ENCODE measurements at regions not wholly inside any gene's neighbourhood (a gene's known extent, or its start where the extent isn't known, plus 50 kb on each side); places are given as distances from the start of the nearest gene placed in this dataset.
"Not testable (repeated sequence)": the region's sequence is repeated elsewhere in the genome, so short reads cannot be mapped to it uniquely, and the experiment has no call there.

DNA sequence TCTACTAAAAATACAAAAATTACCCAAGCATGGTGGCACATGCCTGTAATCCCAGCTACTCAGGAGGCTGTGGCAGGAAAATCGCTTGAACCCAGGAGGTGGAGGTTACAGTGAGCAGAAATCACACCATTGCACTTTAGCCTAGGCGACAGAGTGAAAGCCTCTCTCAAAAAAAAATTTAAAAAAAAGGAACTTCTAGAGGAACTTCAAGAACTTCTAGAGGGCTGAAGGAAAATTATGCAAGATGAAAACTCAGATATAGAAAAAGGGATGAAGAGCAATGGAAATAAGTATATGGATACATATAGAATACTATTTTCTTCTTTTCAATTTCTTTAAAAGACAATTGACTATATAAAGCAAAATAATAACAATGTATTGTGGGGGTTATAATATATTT, 51.2 kb upstream of the PRR5 start:
- DNase-seq: no peak

GRCh38 chr22:44648821-44649565, 53.0 kb upstream of the PRR5 start:
- DNase-seq: no peak

DNA sequence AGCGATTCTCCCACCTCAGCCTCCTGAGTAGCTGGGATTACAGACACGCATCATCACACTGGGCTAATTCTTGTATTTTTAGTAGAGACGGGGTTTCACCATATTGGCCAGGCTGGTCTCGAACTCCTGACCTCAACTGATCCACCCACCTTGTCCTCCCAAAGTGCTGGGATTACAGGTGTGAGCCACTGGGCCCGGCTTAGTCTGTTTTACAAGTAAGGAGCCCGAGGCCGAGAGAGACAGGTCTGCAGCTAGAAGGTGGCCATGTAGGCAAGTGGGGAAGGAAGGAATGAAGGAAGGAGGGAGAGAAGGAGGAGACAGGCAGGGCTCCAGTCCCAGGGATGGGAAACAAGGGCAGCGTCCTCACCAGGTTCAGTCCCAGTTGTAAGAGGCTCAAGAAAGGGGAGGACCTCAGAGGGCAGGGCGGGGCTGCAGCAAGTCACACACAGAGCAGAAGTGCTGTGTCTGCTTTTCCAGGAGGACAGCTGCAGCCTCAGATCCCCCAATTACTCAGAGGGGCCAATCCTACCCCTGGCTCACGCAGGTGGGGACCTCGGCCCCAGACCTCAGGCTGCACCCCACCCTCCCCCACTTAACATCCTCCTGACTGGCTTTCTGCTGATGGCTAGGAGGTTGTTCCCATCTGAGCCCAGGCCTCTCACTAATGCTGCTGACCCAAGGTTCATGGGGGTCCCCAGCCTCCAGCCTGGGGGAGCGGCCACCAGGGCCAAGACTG, 53.8 kb upstream of the PRR5 start:
- DNase-seq: no peak

DNA sequence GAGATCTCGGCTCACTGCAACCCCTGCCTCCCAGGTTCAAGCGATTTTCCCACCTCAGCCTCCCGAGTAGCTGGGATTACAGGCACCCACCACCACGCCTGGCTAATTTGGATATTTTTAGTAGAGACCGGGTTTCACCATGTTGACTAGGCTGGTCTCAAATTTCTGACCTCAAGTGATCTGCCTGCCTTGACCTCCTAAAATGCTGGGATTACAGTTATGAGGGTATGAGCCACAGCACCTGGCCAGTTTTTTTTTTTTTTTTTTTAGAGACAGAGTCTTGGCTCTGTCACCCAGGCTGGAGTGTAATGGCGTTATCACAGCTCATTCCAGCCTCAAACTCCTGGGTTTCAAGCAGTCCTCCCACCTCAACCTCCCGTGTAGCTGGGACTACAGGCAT, 54.9 kb upstream of the PRR5 start:
- DNase-seq: no peak

GRCh38 chr22:44646668-44647067, 55.3 kb upstream of the PRR5 start:
- no peak for DNase-seq

DNA sequence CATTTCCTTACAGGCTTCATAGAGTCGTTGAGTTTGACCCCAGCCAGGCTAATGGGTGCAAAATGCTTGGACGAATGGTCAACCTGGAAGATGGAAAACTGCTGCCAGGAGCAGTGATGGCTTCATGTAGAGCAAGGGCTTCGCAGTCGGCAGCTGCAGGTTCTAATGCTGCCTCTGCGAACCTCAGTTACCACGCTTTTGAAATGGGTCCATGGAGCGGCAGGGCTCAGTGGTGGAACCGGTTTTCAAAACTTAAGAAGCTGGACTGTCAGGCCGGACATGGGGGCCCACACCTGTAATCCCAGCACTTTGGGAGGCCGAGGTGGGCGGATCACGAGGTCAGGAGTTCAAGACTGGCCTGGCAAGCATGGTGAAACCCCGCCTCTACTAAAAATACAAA, 55.9 kb upstream of the PRR5 start:
- no peak for DNase-seq

DNA sequence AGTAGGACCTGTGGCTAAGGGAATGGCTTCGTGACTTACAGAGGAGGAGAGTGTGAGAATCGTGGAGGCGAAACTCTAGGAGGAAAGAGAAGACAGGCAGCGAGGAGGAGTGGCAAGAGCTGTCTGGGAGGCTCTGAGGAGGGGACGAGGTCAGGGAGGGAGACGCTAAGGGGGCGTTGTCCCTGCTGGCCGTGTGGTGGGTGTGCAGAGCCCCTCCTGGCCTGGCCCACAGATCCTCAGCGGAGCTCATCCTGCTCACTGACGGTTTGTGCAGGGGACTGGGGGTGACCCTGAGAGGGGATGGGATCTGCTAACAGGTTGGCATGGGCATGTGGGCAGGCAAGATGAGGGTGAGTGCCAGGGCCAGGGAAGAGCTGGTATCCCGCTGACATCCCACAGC, 56.5 kb upstream of the PRR5 start:
- no peak for DNase-seq

DNA sequence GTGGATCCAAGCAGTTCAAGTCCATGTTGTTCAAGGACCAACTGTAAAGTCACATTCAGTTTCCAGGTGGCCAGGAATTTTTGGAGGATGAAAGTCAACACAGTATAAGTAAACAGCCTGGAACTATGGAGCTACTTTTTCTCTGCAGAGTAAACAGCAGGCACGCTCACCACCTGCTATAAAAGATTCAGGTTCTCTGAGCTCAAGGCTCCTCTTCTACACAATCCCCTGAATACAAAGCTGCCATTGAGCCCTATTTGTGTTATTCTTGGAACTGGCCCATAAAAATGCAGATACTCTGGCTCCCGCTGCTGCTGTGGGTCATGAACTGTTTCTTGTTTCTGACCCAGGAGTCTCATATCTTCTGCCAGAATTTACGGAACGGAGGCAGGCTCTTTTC, 56.9 kb upstream of the PRR5 start:
- DNase-seq: no peak

- DNase-seq: not testable (repeated sequence)
Observed at GRCh38 chr22:44643526-44644101, 58.4 kb upstream of the PRR5 start.

- DNase-seq: no peak
Observed at GRCh38 chr22:44642096-44642644, 59.8 kb upstream of the PRR5 start.

- DNase-seq: no peak
Observed at GRCh38 chr22:44640618-44641155, 61.3 kb upstream of the PRR5 start.

GRCh38 chr22:44639891-44640617, 62.0 kb upstream of the PRR5 start:
- no peak for DNase-seq

- no peak for DNase-seq
Observed at GRCh38 chr22:44638971-44639760, 62.8 kb upstream of the PRR5 start.

DNA sequence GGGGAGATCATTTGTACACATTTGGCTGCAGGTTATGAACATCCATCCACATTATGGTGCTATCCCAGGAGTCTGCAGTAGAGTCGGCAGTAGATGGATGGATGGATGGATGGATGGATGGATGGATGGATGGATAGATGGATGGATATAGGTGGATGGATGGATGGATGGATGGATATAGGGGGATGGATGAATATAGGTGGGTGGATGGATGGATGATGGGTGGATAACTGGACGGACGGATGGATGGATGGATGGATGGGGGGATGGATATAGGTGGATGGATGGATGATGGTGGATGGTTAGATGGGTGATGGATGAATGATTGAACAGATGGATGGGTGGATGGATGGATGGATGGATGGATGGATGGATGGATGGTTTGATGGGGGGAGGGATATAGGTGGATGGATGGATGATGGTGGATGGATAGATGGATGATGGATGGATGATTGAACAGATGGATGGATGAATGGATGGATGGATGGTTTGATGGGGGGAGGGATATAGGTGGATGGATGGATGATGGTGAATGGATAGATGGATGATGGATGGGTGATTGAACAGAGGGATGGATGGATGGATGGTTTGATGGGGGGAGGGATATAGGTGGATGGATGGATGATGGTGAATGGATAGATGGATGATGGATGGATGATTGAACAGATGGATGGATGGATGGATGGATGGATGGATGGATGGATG, 65.3 kb upstream of the PRR5 start:
- DNase-seq: not testable (repeated sequence)

DNA sequence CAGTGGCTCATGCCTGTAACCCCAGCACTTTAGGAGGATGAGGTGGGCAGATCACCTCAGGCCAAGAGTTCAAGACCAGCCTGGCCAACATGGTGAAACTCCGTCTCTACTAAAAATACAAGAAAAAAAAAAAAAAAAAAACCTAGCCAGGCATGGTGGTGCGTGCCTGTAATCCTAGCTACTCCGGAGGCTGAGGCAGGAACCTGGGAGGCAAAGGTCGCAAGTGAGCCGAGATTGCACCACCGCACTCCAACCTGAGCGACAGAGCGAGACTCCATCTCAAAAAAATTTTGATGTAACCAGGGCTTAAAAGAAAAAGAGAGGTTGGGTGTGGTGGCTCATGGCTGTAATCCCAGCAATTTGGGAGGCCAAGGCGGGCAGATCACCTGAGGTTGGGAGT, 66.4 kb upstream of the PRR5 start:
- DNase-seq: not testable (repeated sequence)

- no peak for DNase-seq
Observed at GRCh38 chr22:44634426-44635321, 67.3 kb upstream of the PRR5 start.

GRCh38 chr22:44633647-44634046, 68.4 kb upstream of the PRR5 start:
- no peak for DNase-seq

DNA sequence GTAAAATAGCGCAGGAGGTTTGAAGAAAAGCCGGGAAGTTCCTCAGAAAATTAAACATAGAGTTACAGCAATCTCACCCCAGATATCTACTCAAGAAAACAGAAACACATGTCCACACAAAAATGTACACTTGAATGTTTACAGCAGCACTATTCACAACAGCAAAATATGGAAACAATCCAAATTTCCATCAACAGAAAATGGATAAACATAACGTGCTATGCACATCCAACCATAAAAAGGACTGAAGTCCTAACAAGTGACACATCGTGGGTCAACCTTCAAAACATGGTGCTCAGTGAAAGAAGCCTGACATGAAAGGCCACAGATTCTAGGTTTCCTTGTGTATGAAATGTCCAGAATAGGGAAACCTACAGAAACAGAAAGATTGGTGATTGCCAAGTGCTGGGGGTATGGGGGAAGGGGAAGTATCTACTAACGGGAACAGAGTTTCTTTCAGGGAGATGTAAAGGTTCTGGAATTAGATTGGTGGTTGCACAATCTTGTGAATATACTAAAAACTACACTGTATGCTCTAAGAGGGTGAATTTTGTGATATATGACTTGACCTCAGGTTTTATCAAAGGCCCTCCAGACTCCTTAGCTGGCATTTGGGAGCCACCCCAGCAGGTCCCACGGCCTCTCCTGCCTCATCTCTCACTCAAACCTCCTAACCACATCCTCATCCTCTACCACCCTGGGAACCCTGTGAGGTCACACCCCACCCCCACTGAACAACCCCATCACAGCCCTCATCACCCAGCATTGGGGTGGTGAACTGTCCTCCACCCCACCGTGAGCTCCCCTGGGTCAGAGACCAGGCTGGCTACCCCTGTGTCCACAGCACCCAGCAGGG, 69.2 kb upstream of the PRR5 start:
- DNase-seq: no peak

GRCh38 chr22:44630826-44631225, 71.2 kb upstream of the PRR5 start:
- no peak for DNase-seq

Measured in stimulated activated naive CD4-positive, alpha-beta T cell (primary cell).